WTC11 (cell line): ENCODE measurements at regions not wholly inside any gene's neighbourhood (a gene's known extent, or its start where the extent isn't known, plus 50 kb on each side); places are given as distances from the start of the nearest gene placed in this dataset.

ENCODE experiments used
- ZNF423 ChIP-seq: fragments of 250-450 bp; sonication (Bioruptor Pico); IDR thresholded peaks from 2 replicates; pipeline ENCODE4 v2.1.2; 2022; ENCODE audit warnings: mild to moderate bottlenecking, moderate library complexity
- TF ChIP-seq, protein P1 (sequence below): fragments of 200-600 bp; IDR thresholded peaks from 2 replicates; pipeline ENCODE4 v1.8.0; 2022; ENCODE audit warnings: antibody characterized with exemption
- TF ChIP-seq, protein P2 (sequence below): sonication (generic); formaldehyde crosslinking; IDR thresholded peaks from 2 replicates; pipeline ENCODE4 v1.8.0; 2023; ENCODE audit warnings: mild to moderate bottlenecking, missing genetic modification reagents

DNA sequence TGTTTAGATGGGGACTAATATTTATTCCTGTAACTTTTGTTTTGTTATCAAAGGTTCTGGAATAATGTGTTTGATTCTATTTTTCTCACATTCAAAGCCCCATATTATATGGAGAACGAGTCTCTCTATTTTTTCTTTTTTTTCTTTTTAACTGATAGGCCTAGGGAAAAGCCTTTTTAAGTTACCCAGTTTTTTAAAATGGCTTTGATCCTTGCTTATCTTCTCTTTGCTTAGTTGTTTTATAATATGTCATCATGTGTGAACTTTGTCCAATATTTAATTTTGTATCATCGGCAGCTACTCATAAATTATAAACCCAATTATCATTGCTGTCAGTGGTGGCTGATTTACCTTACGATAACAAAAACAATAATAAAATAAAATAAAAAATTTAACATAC, 610.3 kb upstream of the BCHE start:
- TF ChIP-seq, protein P1, sequence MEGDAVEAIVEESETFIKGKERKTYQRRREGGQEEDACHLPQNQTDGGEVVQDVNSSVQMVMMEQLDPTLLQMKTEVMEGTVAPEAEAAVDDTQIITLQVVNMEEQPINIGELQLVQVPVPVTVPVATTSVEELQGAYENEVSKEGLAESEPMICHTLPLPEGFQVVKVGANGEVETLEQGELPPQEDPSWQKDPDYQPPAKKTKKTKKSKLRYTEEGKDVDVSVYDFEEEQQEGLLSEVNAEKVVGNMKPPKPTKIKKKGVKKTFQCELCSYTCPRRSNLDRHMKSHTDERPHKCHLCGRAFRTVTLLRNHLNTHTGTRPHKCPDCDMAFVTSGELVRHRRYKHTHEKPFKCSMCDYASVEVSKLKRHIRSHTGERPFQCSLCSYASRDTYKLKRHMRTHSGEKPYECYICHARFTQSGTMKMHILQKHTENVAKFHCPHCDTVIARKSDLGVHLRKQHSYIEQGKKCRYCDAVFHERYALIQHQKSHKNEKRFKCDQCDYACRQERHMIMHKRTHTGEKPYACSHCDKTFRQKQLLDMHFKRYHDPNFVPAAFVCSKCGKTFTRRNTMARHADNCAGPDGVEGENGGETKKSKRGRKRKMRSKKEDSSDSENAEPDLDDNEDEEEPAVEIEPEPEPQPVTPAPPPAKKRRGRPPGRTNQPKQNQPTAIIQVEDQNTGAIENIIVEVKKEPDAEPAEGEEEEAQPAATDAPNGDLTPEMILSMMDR, result no peak
- TF ChIP-seq, protein P2, sequence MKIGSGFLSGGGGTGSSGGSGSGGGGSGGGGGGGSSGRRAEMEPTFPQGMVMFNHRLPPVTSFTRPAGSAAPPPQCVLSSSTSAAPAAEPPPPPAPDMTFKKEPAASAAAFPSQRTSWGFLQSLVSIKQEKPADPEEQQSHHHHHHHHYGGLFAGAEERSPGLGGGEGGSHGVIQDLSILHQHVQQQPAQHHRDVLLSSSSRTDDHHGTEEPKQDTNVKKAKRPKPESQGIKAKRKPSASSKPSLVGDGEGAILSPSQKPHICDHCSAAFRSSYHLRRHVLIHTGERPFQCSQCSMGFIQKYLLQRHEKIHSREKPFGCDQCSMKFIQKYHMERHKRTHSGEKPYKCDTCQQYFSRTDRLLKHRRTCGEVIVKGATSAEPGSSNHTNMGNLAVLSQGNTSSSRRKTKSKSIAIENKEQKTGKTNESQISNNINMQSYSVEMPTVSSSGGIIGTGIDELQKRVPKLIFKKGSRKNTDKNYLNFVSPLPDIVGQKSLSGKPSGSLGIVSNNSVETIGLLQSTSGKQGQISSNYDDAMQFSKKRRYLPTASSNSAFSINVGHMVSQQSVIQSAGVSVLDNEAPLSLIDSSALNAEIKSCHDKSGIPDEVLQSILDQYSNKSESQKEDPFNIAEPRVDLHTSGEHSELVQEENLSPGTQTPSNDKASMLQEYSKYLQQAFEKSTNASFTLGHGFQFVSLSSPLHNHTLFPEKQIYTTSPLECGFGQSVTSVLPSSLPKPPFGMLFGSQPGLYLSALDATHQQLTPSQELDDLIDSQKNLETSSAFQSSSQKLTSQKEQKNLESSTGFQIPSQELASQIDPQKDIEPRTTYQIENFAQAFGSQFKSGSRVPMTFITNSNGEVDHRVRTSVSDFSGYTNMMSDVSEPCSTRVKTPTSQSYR, result no peak
- no peak for TF ChIP-seq ZNF423 (CRISPR knock-in tag)
